HEK293T (cell line): ENCODE measurements at regions not wholly inside any gene's neighbourhood (a gene's known extent, or its start where the extent isn't known, plus 50 kb on each side); places are given as distances from the start of the nearest gene placed in this dataset.

Experiments
- CTBP1 ChIP-seq: fragments of 450-650 bp; IDR thresholded peaks from 2 replicates; pipeline ENCODE4 v1.6.1; 2016; ENCODE audit warnings: borderline replicate concordance
- FOXM1 ChIP-seq: fragments of 450-650 bp; IDR thresholded peaks from 2 replicates; pipeline ENCODE4 v1.6.1; 2017; ENCODE audit warnings: mild to moderate bottlenecking, borderline replicate concordance
- HDGF ChIP-seq: fragments of 450-650 bp; IDR thresholded peaks from 2 replicates; pipeline ENCODE4 v1.6.1; 2017; ENCODE audit warnings: antibody characterized with exemption, borderline replicate concordance
- L3MBTL2 ChIP-seq: fragments of 450-650 bp; conservative IDR thresholded peaks from 2 replicates; pipeline ENCODE4 v1.6.1; 2016; ENCODE audit warnings: mild to moderate bottlenecking
- LEF1 ChIP-seq: fragments of 450-650 bp; IDR thresholded peaks from 2 replicates; pipeline ENCODE4 v1.6.1; 2017; ENCODE audit warnings: mild to moderate bottlenecking, borderline replicate concordance
- NFRKB ChIP-seq: fragments of 450-650 bp; IDR thresholded peaks from 2 replicates; pipeline ENCODE4 v1.6.1; 2016; ENCODE audit warnings: mild to moderate bottlenecking, moderate library complexity
- PKNOX1 ChIP-seq: fragments of 450-650 bp; IDR thresholded peaks from 2 replicates; pipeline ENCODE4 v1.6.1; 2016
- TARDBP ChIP-seq: fragments of 450-650 bp; IDR thresholded peaks from 2 replicates; pipeline ENCODE4 v1.6.1; 2016
- ZNF384 ChIP-seq: fragments of 450-650 bp; IDR thresholded peaks from 2 replicates; pipeline ENCODE4 v1.6.1; 2016

DNA sequence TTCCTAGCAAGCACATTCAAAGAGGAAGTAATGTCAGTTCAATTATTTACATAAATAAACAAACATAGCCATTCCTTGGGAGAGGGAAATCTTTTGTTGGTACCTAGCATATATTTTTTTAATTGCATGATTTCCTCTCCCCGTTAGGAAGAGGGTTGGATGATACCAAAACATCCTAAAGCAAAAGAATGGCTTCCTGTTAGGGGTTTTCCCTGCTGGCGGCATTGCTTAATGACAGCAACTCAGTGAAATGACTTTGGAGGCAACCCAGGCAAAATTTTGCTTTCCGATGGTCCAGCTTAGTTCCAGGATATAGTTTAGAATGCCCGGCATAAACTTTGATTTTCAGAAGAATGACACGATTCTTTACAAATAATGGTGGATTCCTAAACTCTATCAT lies 73.2 kb downstream of the MAT2B start:
- no peak for TF ChIP-seq L3MBTL2
- TF ChIP-seq FOXM1, result no peak
- TF ChIP-seq ZNF384, result no peak
- no peak for TF ChIP-seq CTBP1
- no peak for TF ChIP-seq LEF1
- no peak for TF ChIP-seq PKNOX1
- TF ChIP-seq HDGF, result no peak
- no peak for TF ChIP-seq NFRKB
- TF ChIP-seq TARDBP, result no peak
